ENCODE measurements at regions not wholly inside any gene's neighbourhood (a gene's known extent, or its start where the extent isn't known, plus 50 kb on each side); places are given as distances from the start of the nearest gene placed in this dataset.
"Not testable (repeated sequence)": the region's sequence is repeated elsewhere in the genome, so short reads cannot be mapped to it uniquely, and the experiment has no call there.

DNA sequence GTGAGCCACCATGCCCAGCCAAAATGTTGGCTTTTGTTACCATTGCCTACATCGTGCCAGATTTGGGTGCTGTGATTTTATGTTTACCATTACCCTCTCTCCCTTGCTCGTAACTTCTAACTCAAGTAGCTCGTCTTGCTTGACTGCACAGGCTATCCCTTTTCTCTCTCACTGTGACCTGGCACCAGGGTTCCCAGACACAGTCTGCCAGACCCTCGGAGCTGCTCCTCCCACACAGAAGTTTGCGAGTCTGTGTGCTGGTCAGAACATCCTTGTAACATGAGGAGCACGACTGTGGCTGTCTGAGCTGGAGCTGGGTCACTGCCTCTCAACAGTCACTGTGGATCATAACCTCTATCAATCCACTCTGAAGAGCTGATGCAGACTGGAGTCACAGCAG, 152.5 kb upstream of the ACKR3 start:
- no peak for DNase-seq

DNA sequence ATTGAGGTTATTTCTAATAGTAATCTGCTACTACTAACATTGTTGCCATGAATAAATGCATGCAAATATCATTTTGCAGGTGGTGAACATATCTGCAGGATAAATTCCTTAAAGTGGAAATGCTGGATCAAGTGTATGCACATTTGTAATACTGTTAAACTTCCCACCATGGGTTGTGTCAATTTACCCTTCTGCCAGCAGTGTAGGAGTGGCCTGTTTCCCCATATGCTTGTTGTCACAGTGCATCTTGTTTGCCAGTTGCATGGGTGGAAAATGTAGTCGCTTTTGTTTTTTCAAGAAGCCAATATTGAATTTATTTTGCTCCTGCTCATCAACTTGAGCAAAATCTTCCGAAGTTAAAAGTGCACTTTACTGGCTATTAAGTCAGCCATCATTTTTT, 139.0 kb upstream of the ACKR3 start:
- no peak for DNase-seq

DNA sequence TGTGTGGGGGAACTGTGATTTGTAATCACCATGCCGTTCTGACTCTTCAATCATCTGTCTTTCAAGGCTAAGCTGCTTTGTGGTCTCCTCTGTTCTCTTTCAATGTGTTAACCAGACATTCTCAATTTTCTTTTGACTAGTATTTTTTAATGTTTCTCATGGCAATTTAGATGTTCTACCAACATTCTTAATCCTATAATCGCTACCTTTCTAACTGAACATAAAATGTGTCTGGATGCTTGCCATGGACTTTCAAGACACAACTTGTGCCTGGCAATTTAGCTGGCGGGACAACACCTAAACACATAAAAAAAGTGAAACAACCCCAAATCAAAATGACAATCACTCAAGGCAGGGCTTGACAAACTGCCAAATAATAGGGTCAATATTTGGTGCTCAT, 135.0 kb upstream of the ACKR3 start:
- DNase-seq = no peak

DNA sequence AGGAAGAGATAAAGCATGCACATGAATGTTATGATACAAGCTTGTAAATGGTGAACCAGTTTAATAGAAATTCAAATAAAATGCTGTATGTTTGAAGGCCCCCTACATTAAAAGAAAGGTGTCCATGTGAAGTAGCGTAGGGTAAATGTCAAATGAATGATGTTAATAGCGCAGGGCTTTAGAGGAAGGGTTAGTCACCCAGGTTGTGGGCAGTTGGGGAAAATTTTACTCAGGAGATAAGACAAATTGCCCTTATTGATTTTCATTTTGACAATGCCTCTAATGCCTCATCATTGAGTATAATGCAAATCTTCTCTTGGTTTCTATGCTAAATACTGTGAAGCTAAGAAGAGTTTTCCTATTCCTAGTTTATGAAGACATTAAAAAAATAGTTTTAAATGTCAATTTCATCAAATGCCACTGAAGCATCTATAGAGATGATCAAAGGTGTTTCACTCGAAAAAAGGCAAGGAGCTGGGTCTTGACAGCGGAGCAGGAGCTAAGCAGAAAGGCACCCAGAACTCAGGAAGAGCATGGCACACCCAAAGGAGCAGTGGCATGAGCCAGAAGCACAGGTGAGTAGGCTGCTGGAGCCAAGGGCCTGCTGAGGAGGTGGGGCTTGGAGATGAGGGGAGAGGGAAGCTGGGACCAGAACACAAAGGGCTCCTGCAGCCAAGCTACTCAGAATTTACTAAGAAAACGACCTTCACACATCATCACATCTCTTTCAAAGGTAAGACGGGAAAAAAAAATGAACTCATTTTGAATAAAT, 129.3 kb upstream of the ACKR3 start:
- DNase-seq = no peak

DNA sequence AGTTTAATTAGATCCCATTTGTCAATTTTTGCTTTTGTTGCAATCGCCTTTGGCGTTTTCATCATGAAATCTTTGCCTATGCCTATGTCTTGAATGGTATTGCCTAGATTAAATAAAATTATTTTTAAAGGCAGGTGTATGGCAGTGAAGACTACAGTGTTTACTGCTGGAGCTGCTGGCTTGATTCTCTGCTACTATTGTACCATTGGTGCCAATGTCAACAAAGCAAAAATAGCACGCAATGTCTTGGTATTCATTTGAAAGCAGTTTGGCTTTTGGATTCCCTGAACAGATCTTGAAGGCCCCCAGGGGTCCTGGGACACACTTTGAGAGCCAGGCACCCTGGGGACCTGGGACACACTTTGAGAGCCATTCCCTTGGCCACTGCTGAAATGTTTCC, 125.4 kb upstream of the ACKR3 start:
- DNase-seq = no peak

DNA sequence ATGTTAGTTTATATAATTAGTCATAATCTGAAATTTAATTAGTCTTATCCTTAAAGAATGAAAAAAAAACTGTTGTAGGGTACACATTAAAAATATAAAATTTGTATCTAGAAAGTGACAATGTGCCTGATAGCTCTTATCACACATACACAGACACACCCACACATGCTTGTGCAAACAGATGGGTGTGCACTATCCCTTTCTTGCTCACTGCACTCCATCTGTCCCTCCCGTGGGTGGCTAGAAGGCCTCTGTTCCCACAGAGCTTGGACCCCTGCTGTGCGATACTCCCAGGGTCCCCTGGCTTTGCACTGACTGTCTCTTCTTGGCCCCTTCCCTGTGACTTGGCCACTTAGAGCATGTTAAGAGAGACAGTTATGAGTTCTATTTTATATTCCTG, 123.9 kb upstream of the ACKR3 start:
- DNase-seq = no peak

DNA sequence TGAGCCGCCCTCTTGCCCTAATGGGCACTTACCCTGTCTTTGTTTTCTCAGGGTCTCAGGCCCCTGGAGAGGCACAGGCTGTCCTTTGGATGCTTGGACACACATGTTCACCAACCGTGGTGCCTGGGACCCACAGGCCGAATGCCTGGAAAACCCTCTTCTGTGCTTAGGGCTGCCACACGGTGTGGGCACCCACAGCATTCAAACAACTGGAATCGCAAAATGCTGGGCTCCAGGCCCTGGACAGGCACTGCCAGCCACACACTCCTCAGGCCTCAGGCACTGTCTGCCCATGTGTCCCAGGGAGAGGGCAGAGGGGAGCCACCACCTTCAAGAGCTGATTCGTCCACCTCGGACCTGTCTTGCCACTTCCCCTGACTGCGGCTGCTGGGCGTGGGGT, 123.1 kb upstream of the ACKR3 start:
- no peak for DNase-seq

DNA sequence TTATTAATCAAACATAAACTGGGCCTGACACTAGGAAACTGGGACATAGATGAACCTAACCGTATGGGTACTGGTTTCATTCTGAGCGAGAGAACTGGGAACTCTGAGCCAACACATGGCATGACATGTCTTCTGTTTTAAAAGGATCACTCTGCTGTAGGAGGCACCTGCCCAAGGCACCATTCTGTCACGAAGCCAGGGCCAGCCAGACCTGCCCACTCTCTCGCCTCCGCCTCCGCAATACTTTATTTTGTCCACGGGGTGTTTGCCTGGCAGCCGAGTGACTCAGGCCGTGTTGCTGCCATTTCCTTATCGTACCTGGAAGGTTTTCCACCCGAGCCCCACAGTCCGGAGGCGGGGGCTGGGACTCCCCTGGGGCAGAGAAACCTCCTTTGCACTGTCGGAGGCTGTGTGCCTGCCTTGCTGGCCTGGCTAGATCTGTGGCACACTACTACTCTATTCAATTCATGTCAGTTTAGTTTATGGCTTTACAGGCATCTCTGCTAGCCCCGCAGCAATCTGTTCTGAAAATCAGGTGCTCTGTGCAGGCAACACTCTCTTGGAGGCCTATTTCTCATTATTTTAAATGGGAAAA, 120.4 kb upstream of the ACKR3 start:
- DNase-seq = no peak

DNA sequence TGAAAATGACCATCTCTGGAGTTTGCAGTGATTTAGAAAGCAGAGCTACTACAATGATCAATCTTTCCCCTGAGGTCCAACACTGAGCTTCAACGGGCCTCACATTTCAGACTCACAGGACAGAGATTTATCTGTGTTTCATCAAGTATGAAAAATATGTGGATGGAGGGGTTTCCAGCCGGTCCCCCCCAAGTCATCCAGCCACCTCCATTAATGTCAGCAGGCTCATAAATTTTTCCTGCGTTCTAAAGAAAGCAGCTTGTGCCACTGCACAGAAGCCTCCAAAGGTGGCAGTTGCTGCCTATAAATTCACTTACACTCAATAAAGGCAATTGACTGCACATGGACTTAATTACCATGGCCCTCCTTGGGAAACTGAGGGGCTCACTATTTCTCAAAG, 117.4 kb upstream of the ACKR3 start:
- DNase-seq = no peak

DNA sequence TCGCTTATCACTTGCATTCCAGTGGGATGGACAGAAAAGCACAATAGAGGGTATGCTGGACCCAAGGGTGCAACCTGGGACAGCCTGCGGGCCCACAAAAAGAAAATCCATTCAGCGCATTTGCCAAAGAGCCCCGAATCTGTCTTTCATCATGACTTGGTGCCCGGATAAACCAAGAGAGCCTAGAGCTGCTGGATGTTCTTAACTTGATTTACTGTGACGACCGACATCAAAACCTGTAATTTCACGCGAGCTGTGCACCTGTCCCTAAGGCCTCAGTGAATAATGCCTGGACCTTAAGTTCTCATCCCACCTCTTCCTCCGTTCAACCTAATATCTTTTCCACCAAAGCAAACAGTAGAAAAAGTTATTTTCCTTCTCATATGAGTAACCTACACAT, 115.5 kb upstream of the ACKR3 start:
- DNase-seq = no peak

DNA sequence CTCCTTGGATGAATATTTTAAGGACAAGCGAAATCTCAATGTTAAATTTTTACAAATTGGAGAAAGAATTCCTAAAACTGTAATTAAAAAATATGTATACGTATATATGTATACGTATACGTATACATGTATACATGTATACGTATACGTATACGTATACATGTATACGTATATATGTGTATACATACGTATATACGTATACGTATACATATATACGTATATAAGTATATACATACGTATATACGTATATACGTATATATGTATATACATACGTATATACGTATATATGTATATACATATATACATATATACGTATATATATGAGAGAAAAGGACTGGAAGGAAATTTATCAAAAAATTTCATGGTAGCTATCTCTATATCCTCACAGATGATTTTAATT, 110.2 kb upstream of the ACKR3 start:
- no peak for DNase-seq

DNA sequence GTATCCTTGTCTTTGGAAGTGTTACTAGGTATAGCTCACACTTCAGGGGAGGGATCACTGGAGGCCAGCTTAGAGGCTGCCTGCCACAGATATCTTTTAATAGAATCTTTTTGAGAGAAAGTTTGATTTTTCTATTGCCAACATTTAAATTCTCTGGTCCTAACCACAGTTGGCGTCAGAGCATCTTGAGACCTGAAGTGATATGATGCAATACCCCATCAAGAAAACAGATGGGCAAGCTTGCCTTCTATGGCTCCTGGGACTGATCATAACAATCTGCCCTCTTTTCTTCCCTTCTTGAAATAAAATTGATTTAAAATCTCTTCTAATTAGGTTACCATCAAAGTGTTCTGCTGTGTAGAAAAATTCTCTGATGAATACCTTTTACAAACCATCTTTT, 105.5 kb upstream of the ACKR3 start:
- no peak for DNase-seq

DNA sequence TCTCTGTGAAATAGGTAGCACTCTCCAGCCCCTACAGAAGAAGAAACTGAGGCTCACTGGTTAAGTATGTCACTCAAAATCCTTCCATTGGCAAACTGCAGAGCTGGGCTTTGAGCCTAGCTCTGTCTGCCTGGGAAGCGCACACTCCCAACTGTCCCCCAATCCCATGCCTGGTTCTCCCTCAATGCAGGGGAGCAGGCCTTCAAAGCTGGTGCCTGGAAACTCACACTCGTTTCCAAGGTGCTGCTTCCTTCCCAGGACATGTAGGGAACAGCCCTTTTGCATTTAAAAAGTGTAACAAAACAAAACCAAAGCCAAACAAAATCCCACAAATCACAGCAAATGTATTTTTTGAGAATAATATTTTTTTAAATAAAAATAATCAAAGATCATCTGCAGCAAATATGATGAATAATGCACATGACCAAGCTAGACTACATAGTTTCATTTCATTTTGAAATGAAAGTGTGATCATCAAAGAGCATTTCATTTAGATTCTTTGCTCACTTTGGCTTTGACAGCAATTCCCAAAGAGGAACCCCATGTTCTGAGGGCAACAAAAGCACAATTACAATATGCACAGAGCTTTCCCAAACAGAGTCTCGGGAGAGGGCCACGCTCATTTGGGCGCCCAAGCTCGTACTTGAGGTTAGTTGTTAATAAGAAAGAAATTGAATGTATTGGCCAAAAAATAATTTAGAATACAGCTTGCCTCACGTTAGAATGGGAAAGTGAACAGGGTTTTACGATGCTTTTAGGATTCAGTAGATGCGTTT, 96.7 kb upstream of the ACKR3 start:
- no peak for DNase-seq

DNA sequence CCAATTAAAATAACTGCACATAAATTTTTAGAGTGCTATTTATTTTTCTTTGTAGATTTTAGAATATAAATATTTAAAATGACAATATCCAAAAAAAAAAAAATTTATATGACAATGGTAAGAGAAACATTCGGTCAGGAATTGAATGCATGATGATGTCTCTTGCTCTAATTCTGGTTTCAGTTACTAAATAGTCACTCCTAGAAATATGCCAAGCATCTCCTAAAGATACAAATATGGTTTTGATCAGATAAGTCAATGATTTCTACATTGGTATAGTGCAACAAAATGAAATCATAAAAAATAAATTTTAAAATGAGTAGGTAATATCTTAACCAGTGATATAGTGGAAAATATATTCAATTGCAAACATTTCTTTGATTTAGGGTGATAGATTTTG, 95.9 kb upstream of the ACKR3 start:
- DNase-seq = no peak

DNA sequence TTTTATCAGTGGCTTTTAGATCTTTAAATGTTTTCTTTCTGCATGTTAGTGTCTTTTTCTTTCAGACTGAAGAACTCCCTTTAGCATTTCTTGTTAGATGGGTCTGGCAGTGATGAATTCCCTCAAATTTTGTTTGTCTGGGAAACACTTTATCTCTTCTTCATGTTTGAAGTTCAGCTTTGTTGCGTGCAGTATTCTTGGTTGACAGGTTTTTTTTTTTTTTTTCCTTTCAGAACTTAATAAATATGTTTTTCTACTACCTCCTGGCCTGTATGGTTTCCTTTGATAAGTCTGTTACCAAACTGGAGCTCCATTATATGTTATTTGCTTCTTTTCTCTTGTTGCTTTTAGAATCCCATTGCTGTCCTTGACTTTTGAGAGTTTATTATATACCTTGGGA, 89.8 kb upstream of the ACKR3 start:
- no peak for DNase-seq

DNA sequence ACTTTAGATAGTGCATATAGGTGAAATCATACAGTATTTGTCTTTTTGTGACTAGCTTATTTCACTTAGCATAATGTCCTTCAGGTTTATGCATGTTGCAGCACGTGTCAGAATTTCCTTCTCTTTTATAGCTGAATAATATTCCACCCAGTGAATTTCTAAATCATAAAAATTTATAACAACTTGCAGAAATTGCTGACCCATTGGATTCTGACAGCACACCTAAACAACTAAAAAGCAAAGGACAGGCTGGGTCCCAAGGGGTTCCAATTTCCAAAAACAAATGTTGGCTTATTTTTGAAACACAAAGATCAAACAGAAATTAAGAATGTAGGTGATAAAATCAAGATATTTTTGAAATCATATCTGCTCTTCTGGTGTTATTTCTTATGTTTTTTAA, 86.5 kb upstream of the ACKR3 start:
- DNase-seq = no peak

DNA sequence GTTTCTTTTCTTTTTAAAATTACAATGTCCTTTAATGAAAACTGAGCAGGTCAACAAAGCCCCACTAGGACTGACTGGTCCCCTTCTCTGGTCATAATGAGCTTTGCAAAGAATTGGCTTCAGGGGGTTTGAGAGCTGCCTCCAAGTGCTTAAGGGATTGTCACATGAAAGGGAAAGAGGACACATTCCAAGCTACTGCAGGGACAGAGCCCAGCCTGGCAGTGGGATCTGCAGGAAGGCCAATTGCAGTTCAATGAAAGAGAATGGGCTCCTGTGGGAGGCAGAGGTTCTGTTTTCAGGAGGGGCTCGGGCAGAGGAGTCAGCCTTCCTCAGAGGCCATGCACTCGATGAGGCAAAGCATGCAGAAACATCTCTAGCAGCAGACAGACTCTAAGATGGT, 84.1 kb upstream of the ACKR3 start:
- DNase-seq = no peak

DNA sequence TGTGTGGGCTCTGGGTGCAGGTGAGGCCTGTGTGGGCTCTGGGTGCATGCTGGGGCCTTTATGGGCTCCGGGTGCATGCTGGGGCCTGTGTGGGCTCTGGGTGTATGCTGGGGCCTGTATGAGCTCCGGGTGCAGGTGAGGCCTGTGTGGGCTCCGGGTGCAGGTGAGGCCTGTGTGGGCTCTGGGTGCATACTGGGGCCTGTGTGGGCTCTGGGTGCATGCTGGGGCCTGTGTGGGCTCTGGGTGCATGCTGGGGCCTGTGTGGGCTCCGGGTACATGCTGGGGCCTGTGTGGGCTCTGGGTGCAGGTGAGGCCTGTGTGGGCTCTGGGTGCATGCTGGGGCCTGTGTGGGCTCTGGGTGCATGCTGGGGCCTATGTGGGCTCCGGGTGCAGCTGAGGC, 80.5 kb upstream of the ACKR3 start:
- not testable (repeated sequence) for DNase-seq

DNA sequence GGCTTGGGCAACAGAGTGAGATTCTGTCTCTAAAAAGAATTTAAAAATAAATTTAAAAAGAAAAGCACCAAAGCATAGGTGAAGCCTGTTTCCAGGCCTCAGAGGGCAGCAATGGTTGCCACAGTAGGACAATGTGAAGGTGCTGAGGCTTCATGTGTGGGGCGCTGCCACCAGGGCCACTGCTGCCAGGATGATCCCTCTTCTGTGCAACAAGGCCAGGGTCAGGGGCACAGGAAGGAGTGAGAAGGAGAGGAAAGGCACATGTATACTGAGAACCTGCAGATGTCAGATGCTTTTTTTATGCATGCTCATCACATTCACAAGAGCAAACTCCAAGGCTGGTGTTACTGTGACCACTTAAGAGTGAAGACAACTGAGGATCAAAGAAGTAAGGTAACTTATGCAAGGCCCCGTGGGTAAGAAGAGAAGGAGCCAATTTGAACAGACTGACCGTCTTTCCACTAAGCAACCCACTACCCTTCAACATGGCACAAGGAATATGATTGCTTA, 79.7 kb upstream of the ACKR3 start:
- no peak for DNase-seq

DNA sequence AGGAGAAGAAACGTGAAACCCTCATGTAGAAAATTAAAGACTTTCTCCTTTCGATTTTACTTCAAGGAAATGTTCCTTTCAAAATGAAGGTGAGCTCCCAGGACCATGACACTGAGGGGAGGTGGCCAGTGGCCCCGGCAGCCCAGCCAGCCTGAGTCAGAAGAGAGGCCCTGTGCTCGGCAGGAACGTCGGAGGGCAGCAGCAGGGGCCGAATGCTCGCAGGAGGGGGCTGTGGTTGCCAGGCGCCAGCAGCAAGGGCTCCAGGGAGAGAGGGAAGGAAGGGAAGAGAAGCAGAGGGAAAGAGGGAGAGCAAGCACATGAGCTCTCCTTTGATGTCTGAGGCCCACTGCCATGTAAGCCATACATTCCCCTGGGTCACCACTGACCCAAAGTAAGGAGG, 73.3 kb upstream of the ACKR3 start:
- no peak for DNase-seq

DNA sequence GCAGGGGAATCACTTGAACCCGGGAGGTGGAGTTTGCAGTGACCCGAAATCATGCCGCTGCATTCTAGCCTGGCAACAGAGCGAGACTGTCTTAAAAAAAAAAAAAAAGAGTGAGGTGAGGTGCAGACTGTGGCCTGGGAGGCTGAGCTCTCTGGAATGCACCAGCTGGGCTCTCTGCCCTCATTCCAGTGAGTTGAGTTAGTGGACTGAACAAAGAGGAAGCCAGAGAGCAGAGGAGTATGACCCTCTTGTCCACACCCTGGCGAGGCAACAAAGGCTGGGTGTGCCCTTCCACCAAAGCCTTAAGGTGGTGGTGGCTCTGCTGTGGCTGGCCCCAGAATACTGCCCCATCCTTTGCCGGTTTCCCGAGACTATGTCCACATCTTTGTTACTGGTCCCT, 71.3 kb upstream of the ACKR3 start:
- DNase-seq = no peak

DNA sequence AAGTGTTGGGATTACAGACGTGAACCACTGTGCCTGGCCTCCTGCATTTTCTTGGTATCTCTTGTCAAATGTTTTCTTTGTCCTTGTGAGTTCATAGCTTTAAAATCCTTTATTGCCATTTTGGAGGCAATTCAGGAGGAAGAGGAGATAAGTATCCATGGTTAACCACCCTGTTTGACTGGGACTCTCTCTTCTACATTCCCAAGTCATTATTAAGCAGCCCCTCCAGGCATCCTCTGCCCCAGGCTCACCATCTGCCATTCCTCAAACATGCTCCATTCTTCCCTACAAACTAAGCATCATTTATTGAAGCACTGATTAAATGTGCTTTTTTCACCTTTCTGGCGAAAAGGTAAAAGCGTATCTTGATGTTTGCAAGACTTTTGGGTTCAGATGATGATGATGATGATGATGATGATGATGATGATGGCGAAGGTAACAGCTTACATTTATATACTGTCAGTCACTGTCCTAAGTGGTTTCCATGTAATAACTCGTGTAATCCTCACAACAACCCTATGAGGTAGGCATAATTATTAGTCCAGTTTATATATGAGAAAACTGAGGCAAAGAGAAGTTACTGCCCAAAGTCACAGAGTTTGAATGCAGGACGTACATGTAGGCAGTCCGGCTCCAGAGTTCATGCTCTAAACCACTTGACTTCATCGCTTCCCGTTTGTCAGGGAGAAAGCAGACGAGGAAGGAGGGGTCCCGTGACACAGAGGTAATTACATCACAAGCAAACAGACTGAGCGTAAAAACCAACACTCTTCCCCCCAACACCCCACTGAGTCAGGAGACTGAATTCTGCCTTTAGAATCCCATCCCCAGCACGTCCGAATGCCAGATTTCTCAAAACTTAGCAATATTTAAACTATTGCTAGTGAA, 69.7 kb upstream of the ACKR3 start:
- no peak for DNase-seq

DNA sequence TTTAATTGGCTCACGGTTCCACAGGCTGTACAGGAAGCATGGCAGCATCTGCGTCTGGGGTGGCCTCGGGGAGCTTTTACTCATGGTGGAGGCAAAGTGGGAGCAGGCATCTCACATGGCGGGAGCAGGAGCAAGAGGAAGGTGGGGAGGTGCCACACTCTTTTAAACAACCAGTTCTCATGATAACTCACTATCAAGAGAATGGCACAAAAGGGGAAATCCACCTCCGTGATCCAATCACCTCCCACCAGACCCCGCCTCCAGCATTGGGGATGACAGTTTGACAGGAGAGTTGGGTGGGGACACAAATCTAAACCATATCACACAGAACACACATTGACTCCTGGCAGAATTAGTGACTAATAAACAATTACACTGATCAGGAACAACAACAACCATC, 68.6 kb upstream of the ACKR3 start:
- DNase-seq = no peak

Measured in effector CD8-positive, alpha-beta T cell (primary cell).